ENCODE measurements at regions not wholly inside any gene's neighbourhood (a gene's known extent, or its start where the extent isn't known, plus 50 kb on each side); places are given as distances from the start of the nearest gene placed in this dataset.

GRCh38 chr5:72607381-72607780 is 100.2 kb upstream of the ZNF366 start:
- Mint-ChIP-seq H3K4me3 (no peak overlapping the region), H3K9me3 (no peaks in the 10 kb centered on the region), H3K27ac (no peak overlapping the region), H3K4me1 (ENCODE audit: low read depth) (peaks cover 3% of the 10 kb centered on the region), H3K27me3 (ENCODE audit: low read depth) (peaks cover 6% of the 10 kb centered on the region), H3K36me3 (ENCODE audit: low read depth) (no peaks in the 10 kb centered on the region)
- intact Hi-C loops (cut with micrococcal nuclease): no loop called here
- CTCF ChIA-PET: no interaction called here
- no peak for DNase-seq

- no peak overlapping the region for H3K27ac Mint-ChIP-seq
- H3K27me3 Mint-ChIP-seq (ENCODE audit: low read depth): peaks cover 6% of the 10 kb centered on the region
- no peak for DNase-seq
- peaks cover 3% of the 10 kb centered on the region for H3K4me1 Mint-ChIP-seq (ENCODE audit: low read depth)
- intact Hi-C loops (cut with micrococcal nuclease): no loop called here
- no peaks in the 10 kb centered on the region for H3K36me3 Mint-ChIP-seq (ENCODE audit: low read depth)
- H3K9me3 Mint-ChIP-seq: no peaks in the 10 kb centered on the region
- CTCF ChIA-PET: interaction anchor here (0.6 kb wide), 1 partner anchor 569 kb away, joined by 3 read pairs; no protein-coding TSS in a partner anchor
- H3K4me3 Mint-ChIP-seq: no peak overlapping the region
Measured at GRCh38 chr5:72606525-72606924, 99.3 kb upstream of the ZNF366 start.

GRCh38 chr5:72605632-72606031 is 98.4 kb upstream of the ZNF366 start:
- no peak overlapping the region for H3K27ac Mint-ChIP-seq
- H3K36me3 Mint-ChIP-seq (ENCODE audit: low read depth): no peaks in the 10 kb centered on the region
- H3K4me1 Mint-ChIP-seq (ENCODE audit: low read depth): no peaks in the 10 kb centered on the region
- intact Hi-C loops (cut with micrococcal nuclease): no loop called here
- CTCF ChIA-PET: no interaction called here
- H3K9me3 Mint-ChIP-seq: no peaks in the 10 kb centered on the region
- DNase-seq: no peak
- H3K4me3 Mint-ChIP-seq: no peak overlapping the region
- H3K27me3 Mint-ChIP-seq (ENCODE audit: low read depth): peaks cover 6% of the 10 kb centered on the region

GRCh38 chr5:72604798-72605154 is 97.6 kb upstream of the ZNF366 start:
- peaks cover 4% of the 10 kb centered on the region for H3K27me3 Mint-ChIP-seq (ENCODE audit: low read depth)
- intact Hi-C loops (cut with micrococcal nuclease): no loop called here
- no peak overlapping the region for H3K4me3 Mint-ChIP-seq
- no peak overlapping the region for H3K27ac Mint-ChIP-seq
- CTCF ChIA-PET: no interaction called here
- DNase-seq: no peak
- H3K9me3 Mint-ChIP-seq: no peaks in the 10 kb centered on the region
- H3K36me3 Mint-ChIP-seq (ENCODE audit: low read depth): no peaks in the 10 kb centered on the region
- no peaks in the 10 kb centered on the region for H3K4me1 Mint-ChIP-seq (ENCODE audit: low read depth)

GRCh38 chr5:72604111-72604797 is 97.0 kb upstream of the ZNF366 start:
- Mint-ChIP-seq H3K36me3 (ENCODE audit: low read depth) (no peaks in the 10 kb centered on the region), H3K4me1 (ENCODE audit: low read depth) (no peaks in the 10 kb centered on the region), H3K4me3 (no peak overlapping the region), H3K27ac (no peak overlapping the region), H3K9me3 (no peaks in the 10 kb centered on the region), H3K27me3 (ENCODE audit: low read depth) (peaks cover 4% of the 10 kb centered on the region)
- intact Hi-C loops (cut with micrococcal nuclease): no loop called here
- no peak for DNase-seq
- CTCF ChIA-PET: interaction anchor here (0.7 to 1.0 kb wide), 2 partner anchors 11 to 52 kb away, joined by 3 read pairs; no protein-coding TSS in a partner anchor

- Mint-ChIP-seq H3K27ac (no peak overlapping the region), H3K36me3 (ENCODE audit: low read depth) (no peaks in the 10 kb centered on the region), H3K4me3 (no peak overlapping the region), H3K4me1 (ENCODE audit: low read depth) (peaks cover 3% of the 10 kb centered on the region), H3K9me3 (peaks cover 3% of the 10 kb centered on the region), H3K27me3 (ENCODE audit: low read depth) (peaks cover 4% of the 10 kb centered on the region)
- intact Hi-C loops (cut with micrococcal nuclease): no loop called here
- DNase-seq: no peak
- CTCF ChIA-PET: interaction anchor here (1.0 to 1.1 kb wide), 2 partner anchors 10 to 216 kb away, joined by 3 read pairs; no protein-coding TSS in a partner anchor
Measured at GRCh38 chr5:72602696-72603685, 95.8 kb upstream of the ZNF366 start.

- DNase-seq: no peak
- Mint-ChIP-seq H3K9me3 (peaks cover 3% of the 10 kb centered on the region), H3K27me3 (ENCODE audit: low read depth) (peaks cover 4% of the 10 kb centered on the region), H3K4me3 (no peak overlapping the region), H3K27ac (no peak overlapping the region), H3K4me1 (ENCODE audit: low read depth) (peaks cover 3% of the 10 kb centered on the region), H3K36me3 (ENCODE audit: low read depth) (no peaks in the 10 kb centered on the region)
- intact Hi-C loops (cut with micrococcal nuclease): no loop called here
- CTCF ChIA-PET: no interaction called here
Measured at GRCh38 chr5:72601861-72602260, 94.7 kb upstream of the ZNF366 start.

GRCh38 chr5:72600391-72600981 is 93.3 kb upstream of the ZNF366 start:
- CTCF ChIA-PET: no interaction called here
- H3K36me3 Mint-ChIP-seq (ENCODE audit: low read depth): no peaks in the 10 kb centered on the region
- H3K27ac Mint-ChIP-seq: no peak overlapping the region
- DNase-seq: no peak
- H3K9me3 Mint-ChIP-seq: peaks cover 3% of the 10 kb centered on the region
- peaks cover 3% of the 10 kb centered on the region for H3K4me1 Mint-ChIP-seq (ENCODE audit: low read depth)
- H3K27me3 Mint-ChIP-seq (ENCODE audit: low read depth): peaks cover 4% of the 10 kb centered on the region
- H3K4me3 Mint-ChIP-seq: no peak overlapping the region
- intact Hi-C loops (cut with micrococcal nuclease): no loop called here

GRCh38 chr5:72599519-72600370 is 92.5 kb upstream of the ZNF366 start:
- Mint-ChIP-seq H3K36me3 (ENCODE audit: low read depth) (no peaks in the 10 kb centered on the region), H3K27ac (no peak overlapping the region), H3K27me3 (ENCODE audit: low read depth) (no peaks in the 10 kb centered on the region), H3K4me3 (no peak overlapping the region), H3K4me1 (ENCODE audit: low read depth) (peaks cover 3% of the 10 kb centered on the region), H3K9me3 (peaks cover 3% of the 10 kb centered on the region)
- intact Hi-C loops (cut with micrococcal nuclease): no loop called here
- DNase-seq: no peak
- CTCF ChIA-PET: interaction anchor here (1.0 kb wide), 1 partner anchor 10 kb away, joined by 3 read pairs; no protein-coding TSS in a partner anchor

- Mint-ChIP-seq H3K9me3 (peaks cover 3% of the 10 kb centered on the region), H3K27ac (no peak overlapping the region), H3K4me3 (no peak overlapping the region), H3K36me3 (ENCODE audit: low read depth) (no peaks in the 10 kb centered on the region), H3K27me3 (ENCODE audit: low read depth) (peaks cover 4% of the 10 kb centered on the region), H3K4me1 (ENCODE audit: low read depth) (peaks cover 3% of the 10 kb centered on the region)
- no peak for DNase-seq
- CTCF ChIA-PET: interaction anchor here (1.0 kb wide), 1 partner anchor 11 kb away, joined by 3 read pairs; no protein-coding TSS in a partner anchor
- intact Hi-C loops (cut with micrococcal nuclease): no loop called here
Measured at GRCh38 chr5:72599065-72599433, 91.8 kb upstream of the ZNF366 start.

GRCh38 chr5:72598401-72599064 is 91.3 kb upstream of the ZNF366 start:
- CTCF ChIA-PET: interaction anchor here (1.0 kb wide), 1 partner anchor 12 kb away, joined by 3 read pairs; no protein-coding TSS in a partner anchor
- Mint-ChIP-seq H3K27ac (no peak overlapping the region), H3K27me3 (ENCODE audit: low read depth) (peaks cover 4% of the 10 kb centered on the region)

More at GRCh38 chr5:72598401-72599064, 91.3 kb upstream of the ZNF366 start:
- no peak for DNase-seq
- H3K4me1 Mint-ChIP-seq (ENCODE audit: low read depth): peaks cover 3% of the 10 kb centered on the region
- H3K36me3 Mint-ChIP-seq (ENCODE audit: low read depth): no peaks in the 10 kb centered on the region
- intact Hi-C loops (cut with micrococcal nuclease): no loop called here
- no peak overlapping the region for H3K4me3 Mint-ChIP-seq
- peaks cover 3% of the 10 kb centered on the region for H3K9me3 Mint-ChIP-seq

Data from activated naive CD4-positive, alpha-beta T cell treated with anti-CD3 and anti-CD28 coated beads for 36 hours (primary cell).